Sigmoid colon (tissue), 4 donors: ENCODE measurements at regions not wholly inside any gene's neighbourhood (a gene's known extent, or its start where the extent isn't known, plus 50 kb on each side); places are given as distances from the start of the nearest gene placed in this dataset.

ENCODE experiments used
- CTCF ChIP-seq, 4 experiments: fragments of 450-650 bp in 3 of 4; fragments of 200-600 bp in 1 of 4; IDR thresholded peaks; one replicate each; pipeline ENCODE4 v1.5.1; 2016 to 2019; ENCODE audit warnings: antibody characterized with exemption in 4 of 4, mild to moderate bottlenecking in 3 of 4, moderate library complexity in 2 of 4
- POLR2A ChIP-seq, 2 donors: fragments of 450-650 bp; IDR thresholded peaks; one replicate each; pipeline ENCODE4 v1.6.1; 2016; ENCODE audit warnings: antibody characterized with exemption in 2 of 2, mild to moderate bottlenecking in 2 of 2, moderate library complexity in 2 of 2
- POLR2AphosphoS5 ChIP-seq, 4 donors: sonication (generic); formaldehyde crosslinking; IDR thresholded peaks; one replicate each; pipeline ENCODE4 v1.6.1; 2017; ENCODE audit warnings: antibody characterized with exemption in 4 of 4

- TF ChIP-seq POLR2AphosphoS5 (IDR thresholded peaks at IDR 0.05): no peak
- TF ChIP-seq CTCF (IDR thresholded peaks at IDR 0.05): no peak
- TF ChIP-seq POLR2A (IDR thresholded peaks at IDR 0.05): no peak
Observed at GRCh38 chr5:56601641-56602071, 213.7 kb upstream of the MAP3K1 start.
